Common myeloid progenitor, CD34-positive (primary cell): ENCODE measurements at regions not wholly inside any gene's neighbourhood (a gene's known extent, or its start where the extent isn't known, plus 50 kb on each side); places are given as distances from the start of the nearest gene placed in this dataset.
A peak's percentile ranks its signal among the peaks of the same experiment; 100 is the strongest.

Experiments
- CTCF ChIA-PET: fragments of 350-600 bp; sonication (Branson Sonifier 250); formaldehyde crosslinking; loops from one replicate; lab custom pipeline; 2021; ENCODE audit warnings: antibody characterized with exemption; lab: Charles Lee
- POLR2A ChIA-PET: fragments of 350-600 bp; sonication (Branson Sonifier 250); formaldehyde crosslinking; loops from one replicate; lab custom pipeline; 2021; ENCODE audit warnings: antibody characterized with exemption; lab: Charles Lee
- DNase-seq, 3 donors: peaks; one replicate each; pipeline versions ENCODE4 v3.0.0 to v3.0.0-alpha.2; 2013
- H3K27ac ChIP-seq, 2 experiments: 1 replicate in 1 of 2; 2 replicates in 1 of 2; pipeline ENCODE4 v1.7.0; 2013; ENCODE audit warnings: inconsistent platforms in 2 of 2, low read length in 2 of 2, mild to moderate bottlenecking in 2 of 2, low read depth in 1 of 2, moderate library complexity in 1 of 2; ENCODE audit not compliant: severe bottlenecking in 2 of 2, insufficient read depth in 1 of 2, poor library complexity in 1 of 2
- H3K27me3 ChIP-seq, 5 experiments: replicated peaks in 2 of 5; 1 replicate in 3 of 5; 2 replicates in 2 of 5; pipeline versions ENCODE4 v1.6.1 to v1.7.0; 2013; ENCODE audit warnings: low read length in 4 of 5, mild to moderate bottlenecking in 2 of 5, moderate library complexity in 2 of 5, inconsistent platforms in 1 of 5; ENCODE audit not compliant: insufficient read depth in 5 of 5, control insufficient read depth in 4 of 5
- H3K36me3 ChIP-seq, 4 experiments: 1 replicate in 2 of 4; 2 replicates in 2 of 4; pipeline versions ENCODE4 v1.6.1 to v1.7.0; 2013; ENCODE audit warnings: low read length in 3 of 4, control low read depth in 1 of 4, mild to moderate bottlenecking in 1 of 4; ENCODE audit not compliant: control insufficient read depth in 4 of 4, insufficient read depth in 4 of 4
- H3K4me1 ChIP-seq, 4 experiments: 1 replicate in 3 of 4; 2 replicates in 1 of 4; pipeline versions ENCODE4 v1.6.1 to v1.7.1; 2013; ENCODE audit warnings: low read length in 3 of 4, mild to moderate bottlenecking in 3 of 4, control low read depth in 1 of 4, inconsistent platforms in 1 of 4, moderate library complexity in 1 of 4; ENCODE audit not compliant: control insufficient read depth in 4 of 4, insufficient read depth in 4 of 4; ENCODE audit errors: control extremely low read depth in 1 of 4
- H3K4me3 ChIP-seq, 7 experiments: 1 replicate in 4 of 7; 2 replicates in 3 of 7; pipeline versions ENCODE4 v1.5.1 to v1.7.0; 2013; ENCODE audit warnings: mild to moderate bottlenecking in 7 of 7, low read length in 6 of 7, moderate library complexity in 6 of 7, inconsistent platforms in 2 of 7, low read depth in 2 of 7, control low read depth in 1 of 7; ENCODE audit not compliant: insufficient read depth in 4 of 7, control insufficient read depth in 1 of 7; ENCODE audit errors: extremely low read depth in 1 of 7
- H3K9me3 ChIP-seq, 5 experiments: 1 replicate in 4 of 5; 2 replicates in 1 of 5; pipeline versions ENCODE4 v1.6.1 to v1.7.1; 2013; ENCODE audit warnings: low read length in 4 of 5, mild to moderate bottlenecking in 2 of 5, inconsistent platforms in 1 of 5, low read depth in 1 of 5, moderate library complexity in 1 of 5; ENCODE audit not compliant: control insufficient read depth in 4 of 5, insufficient read depth in 2 of 5; ENCODE audit errors: control extremely low read depth in 1 of 5
- WGBS: methylation state at CpG from one replicate; pipeline ENCODE4 v1.1.5; 2013; ENCODE audit not compliant: insufficient coverage; 5-methylcytosine and 5-hydroxymethylcytosine counted together

- ChIA-PET POLR2A (no interaction called here), CTCF (interaction anchor here (1.0 kb wide), 1 partner anchor 9 kb away, joined by 3 read pairs; no protein-coding TSS in a partner anchor)
- no peak for DNase-seq
- H3K9me3 ChIP-seq, result peaks cover 0 to 3% (median 0%) of the 10 kb centered on the region in 5 experiments
- H3K4me3 ChIP-seq, result no peak overlapping the region
- H3K36me3 ChIP-seq, result no peaks in the 10 kb centered on the region
- H3K4me1 ChIP-seq, result peaks cover 0 to 2% (median 0%) of the 10 kb centered on the region in 4 experiments
- no CpG with 5 or more reads among the region's 3 CpGs for WGBS
- H3K27me3 ChIP-seq, result no peaks in the 10 kb centered on the region
- no peak overlapping the region for H3K27ac ChIP-seq
These were observed 713.9 kb upstream of the CDH2 start for GRCh38 chr18:28890791-28891190.

- peak in 1 of 3 donors; percentile 4 for DNase-seq
- H3K9me3 ChIP-seq, result no peaks in the 10 kb centered on the region
- H3K27me3 ChIP-seq, result no peaks in the 10 kb centered on the region
- ChIA-PET CTCF (no interaction called here), POLR2A (no interaction called here)
- no CpG with 5 or more reads among the region's 1 CpG for WGBS
- no peak overlapping the region for H3K4me3 ChIP-seq
- H3K36me3 ChIP-seq, result no peaks in the 10 kb centered on the region
- H3K27ac ChIP-seq, result no peak overlapping the region
- peaks cover 0 to 2% (median 0%) of the 10 kb centered on the region in 4 experiments for H3K4me1 ChIP-seq
These were observed 707.4 kb upstream of the CDH2 start for GRCh38 chr18:28884304-28884703.

DNA sequence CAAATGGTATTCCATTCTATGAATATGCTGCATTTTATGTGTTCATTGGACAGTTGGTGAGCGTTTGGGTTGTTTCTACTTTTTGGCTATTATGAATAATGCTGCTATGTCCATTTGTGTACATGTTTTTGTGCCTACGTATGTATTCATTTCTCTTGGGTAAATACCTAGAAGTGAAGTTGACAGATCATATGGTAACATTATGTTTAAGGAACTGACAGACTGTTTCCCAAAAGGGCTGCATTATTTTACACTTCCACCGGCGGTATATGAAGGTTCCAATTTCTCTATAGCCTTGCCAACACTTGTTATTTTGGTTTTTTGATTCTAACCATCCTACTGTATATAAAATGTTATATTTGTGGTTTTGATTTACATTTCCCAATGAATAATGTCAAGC, 703.9 kb upstream of the CDH2 start:
- ChIA-PET CTCF (interaction anchor here (1.3 kb wide), 1 partner anchor 9 kb away, joined by 3 read pairs; no protein-coding TSS in a partner anchor), POLR2A (no interaction called here)
- WGBS, result 100% methylated on average over 2 of the region's 4 CpGs
- Histone ChIP-seq H3K36me3 (no peaks in the 10 kb centered on the region), H3K4me1 (no peaks in the 10 kb centered on the region), H3K9me3 (no peaks in the 10 kb centered on the region), H3K27me3 (no peaks in the 10 kb centered on the region), H3K4me3 (no peak overlapping the region), H3K27ac (no peak overlapping the region)
- DNase-seq, result no peak

GRCh38 chr18:28875059-28875458, 698.1 kb upstream of the CDH2 start:
- no CpG with 5 or more reads among the region's 1 CpG for WGBS
- Histone ChIP-seq H3K4me1 (no peaks in the 10 kb centered on the region), H3K27me3 (no peaks in the 10 kb centered on the region), H3K36me3 (no peaks in the 10 kb centered on the region), H3K27ac (no peak overlapping the region), H3K9me3 (no peaks in the 10 kb centered on the region), H3K4me3 (no peak overlapping the region)
- ChIA-PET POLR2A (no interaction called here), CTCF (no interaction called here)
- DNase-seq, result no peak

GRCh38 chr18:28863396-28863795, 686.5 kb upstream of the CDH2 start:
- H3K27ac ChIP-seq, result no peak overlapping the region
- peaks cover 0 to 1% (median 0%) of the 10 kb centered on the region in 5 experiments for H3K9me3 ChIP-seq
- ChIA-PET POLR2A (no interaction called here), CTCF (no interaction called here)
- H3K4me3 ChIP-seq, result no peak overlapping the region
- WGBS, result 100% methylated on average over 2 of the region's 2 CpGs
- H3K36me3 ChIP-seq, result no peaks in the 10 kb centered on the region
- no peaks in the 10 kb centered on the region for H3K27me3 ChIP-seq
- H3K4me1 ChIP-seq, result peaks cover 0 to 3% (median 0%) of the 10 kb centered on the region in 4 experiments
- DNase-seq, result no peak

DNA sequence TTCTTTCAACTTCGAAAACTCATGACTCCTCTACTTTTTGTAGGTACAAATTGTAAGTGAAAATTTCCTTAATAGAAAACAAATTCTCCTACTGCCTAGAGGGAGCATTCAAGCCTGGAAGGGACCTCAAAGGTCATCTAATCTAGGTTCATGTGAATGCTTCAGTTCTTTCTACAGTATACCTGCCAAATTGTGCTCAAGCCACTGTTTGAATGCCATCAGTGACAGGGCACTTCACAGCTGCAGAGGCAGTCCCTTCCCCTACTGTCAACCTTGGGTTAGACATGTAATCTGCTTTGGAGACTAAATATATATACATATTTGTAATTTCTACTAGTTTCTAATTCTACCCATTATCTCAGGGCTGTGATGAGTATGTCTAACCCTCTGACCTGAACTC, 681.3 kb upstream of the CDH2 start:
- ChIA-PET POLR2A (no interaction called here), CTCF (no interaction called here)
- Histone ChIP-seq H3K36me3 (no peaks in the 10 kb centered on the region), H3K27ac (no peak overlapping the region), H3K4me3 (no peak overlapping the region), H3K27me3 (no peaks in the 10 kb centered on the region), H3K9me3 (peaks cover 0 to 1% (median 0%) of the 10 kb centered on the region in 5 experiments), H3K4me1 (no peaks in the 10 kb centered on the region)
- DNase-seq, result no peak
- no CpG with 5 or more reads among the region's 1 CpG for WGBS

GRCh38 chr18:28855989-28856388, 679.1 kb upstream of the CDH2 start:
- DNase-seq, result no peak
- 100% methylated on average over 1 of the region's 2 CpGs for WGBS
- POLR2A ChIA-PET, result no interaction called here
- CTCF ChIA-PET, result interaction anchor here (1.6 kb wide), 1 partner anchor 50 kb away, joined by 4 read pairs; no protein-coding TSS in a partner anchor
- no peaks in the 10 kb centered on the region for H3K36me3 ChIP-seq
- H3K9me3 ChIP-seq, result peaks cover 0 to 1% (median 0%) of the 10 kb centered on the region in 5 experiments
- no peaks in the 10 kb centered on the region for H3K4me1 ChIP-seq
- no peak overlapping the region for H3K4me3 ChIP-seq
- no peak overlapping the region for H3K27ac ChIP-seq
- H3K27me3 ChIP-seq, result no peaks in the 10 kb centered on the region
